ENCODE measurements at regions not wholly inside any gene's neighbourhood (a gene's known extent, or its start where the extent isn't known, plus 50 kb on each side); places are given as distances from the start of the nearest gene placed in this dataset.

DNA sequence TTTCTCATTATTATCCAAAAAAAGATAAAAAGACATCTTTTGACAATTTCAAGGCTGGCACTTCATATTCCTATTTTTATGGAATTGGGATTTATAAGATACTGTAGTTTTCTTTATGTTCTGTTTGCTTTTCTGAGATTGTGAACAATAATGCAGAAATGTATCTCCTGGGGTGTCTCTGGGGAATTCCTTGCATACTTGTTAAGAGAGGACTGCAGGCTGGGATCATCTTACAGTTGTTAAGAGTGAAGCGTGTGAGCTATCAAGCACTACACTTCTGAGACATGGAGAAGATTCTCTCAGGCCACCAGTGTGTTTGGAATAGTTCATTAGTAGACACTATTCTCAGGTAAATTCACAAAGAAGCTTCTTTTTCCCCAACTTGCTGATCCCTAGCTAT is 963.3 kb upstream of the GJE1 start:
- no peak for DNase-seq (ENCODE audit: low read depth, low spot score)

DNA sequence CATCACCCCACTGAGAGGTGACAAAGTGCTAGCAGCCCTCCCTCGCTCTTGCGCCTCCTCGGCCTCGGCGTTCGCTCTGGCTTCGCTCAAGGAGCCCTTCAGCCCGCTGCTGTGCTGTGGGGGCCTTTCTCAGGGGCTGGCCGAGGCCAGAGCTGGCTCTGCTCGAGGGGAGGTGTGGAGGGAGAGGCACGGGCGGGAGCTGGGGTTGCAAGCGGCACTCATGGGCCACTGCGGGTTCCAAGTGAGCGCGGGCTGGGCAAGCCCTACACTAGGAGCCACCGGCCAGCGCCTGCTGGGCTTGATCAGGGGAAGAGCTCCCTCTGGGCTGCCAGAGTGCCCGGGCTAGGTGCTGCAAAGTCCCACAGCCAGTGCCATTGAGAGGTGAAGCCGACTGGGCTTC is 964.8 kb upstream of the GJE1 start:
- no peak for DNase-seq (ENCODE audit: low read depth, low spot score)

DNA sequence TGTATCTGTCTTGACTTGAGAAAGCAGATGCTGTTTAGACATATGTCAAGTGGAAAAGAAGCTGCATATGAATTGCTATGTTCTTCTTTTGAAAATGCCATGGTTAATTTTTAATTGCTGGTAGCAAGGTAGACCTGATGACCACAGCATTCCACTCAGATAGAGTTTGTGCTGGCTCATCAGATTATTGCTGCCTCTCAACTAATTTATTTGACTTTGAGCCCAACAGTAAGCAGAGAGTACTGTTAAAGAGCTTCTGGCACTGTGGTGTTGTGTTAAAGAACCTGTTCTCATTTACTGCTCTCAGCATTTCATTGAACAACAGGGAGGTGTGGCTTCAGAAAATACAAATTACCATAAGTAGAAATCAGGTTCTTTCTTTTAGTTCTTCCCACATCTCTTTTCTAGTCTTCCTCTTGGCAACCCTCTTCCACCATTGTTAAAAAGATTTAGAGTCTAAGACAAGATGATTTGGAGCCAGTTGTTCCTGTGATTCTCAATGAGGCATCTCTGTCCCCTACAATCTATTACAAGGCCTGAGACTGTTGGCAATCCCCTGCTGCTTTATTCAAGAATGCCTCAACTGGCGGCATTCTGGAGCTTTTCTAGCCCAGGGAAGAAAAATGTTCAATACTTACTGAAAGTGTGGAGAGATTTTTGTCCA is 967.6 kb upstream of the GJE1 start:
- DNase-seq (ENCODE audit: low read depth, low spot score): no peak

DNA sequence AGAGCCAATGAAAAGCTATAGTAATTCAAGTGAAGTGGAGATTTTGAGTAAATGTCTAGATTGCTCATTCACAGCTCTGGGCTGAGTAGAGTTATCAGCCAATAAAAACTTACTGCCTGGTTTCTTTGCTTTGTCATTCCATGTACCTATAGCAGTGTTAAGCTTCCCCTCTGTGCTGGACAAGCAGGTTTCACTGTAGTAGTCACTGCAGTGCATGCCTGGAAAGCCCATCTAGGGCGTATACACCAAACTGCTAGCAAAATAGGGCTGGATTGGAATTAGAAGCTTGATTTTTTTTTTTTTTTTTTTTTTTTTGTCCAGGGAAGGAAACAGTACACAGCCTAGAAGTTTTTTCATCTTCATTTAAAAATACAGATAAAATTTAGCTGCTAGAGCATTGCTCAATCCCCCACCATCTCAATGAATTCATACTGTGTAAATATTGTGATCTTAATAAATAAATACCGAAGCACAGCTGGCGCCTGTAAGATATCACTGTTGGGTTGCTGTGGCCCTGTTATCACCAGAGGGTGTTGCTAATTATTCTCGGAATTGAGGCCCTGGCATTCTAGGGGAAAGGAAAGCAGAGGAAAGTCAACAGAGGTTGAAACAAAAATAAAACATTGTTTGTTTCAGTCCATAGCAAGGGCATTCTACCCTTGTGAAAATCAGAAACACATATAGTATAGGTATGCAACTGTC is 968.5 kb upstream of the GJE1 start:
- no peak for DNase-seq (ENCODE audit: low read depth, low spot score)

DNA sequence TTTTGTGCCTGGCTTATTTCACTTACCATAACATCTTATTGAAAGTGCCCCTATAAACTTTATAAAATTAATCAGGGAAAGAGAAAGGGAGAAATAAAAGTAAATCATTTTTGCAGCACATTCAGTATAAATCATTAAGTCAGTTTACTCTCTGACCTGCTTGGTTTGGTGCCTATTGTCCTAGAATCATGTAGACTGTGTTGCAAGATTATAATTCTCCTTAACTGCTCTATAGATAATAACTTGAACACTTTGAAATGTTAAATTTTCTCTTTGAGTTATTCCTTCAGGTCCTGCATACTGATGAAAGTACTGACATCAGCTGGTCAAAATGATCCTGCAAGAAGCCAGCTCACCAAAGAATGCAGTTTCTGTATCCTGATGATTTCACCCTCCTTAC is 969.6 kb upstream of the GJE1 start:
- DNase-seq (ENCODE audit: low read depth, low spot score): no peak

DNA sequence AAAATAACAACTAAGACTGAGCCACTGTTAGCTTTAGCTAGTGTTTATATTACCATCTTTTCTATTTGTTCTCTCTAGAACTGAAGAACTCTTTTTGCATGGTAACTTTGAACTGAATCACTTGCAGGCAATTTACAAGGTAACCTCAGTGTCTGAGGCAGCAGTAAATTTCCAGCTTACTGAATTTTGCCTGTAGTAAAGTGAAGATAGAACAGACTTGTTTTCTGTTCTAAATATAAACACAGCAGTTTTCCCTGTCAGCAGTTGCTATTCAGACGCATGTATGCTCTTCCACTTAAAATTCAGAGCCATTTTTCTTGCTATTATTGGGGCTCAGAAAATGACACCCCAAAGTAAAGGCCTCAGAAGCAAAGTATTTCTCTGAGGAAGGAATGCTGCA is 974.0 kb upstream of the GJE1 start:
- DNase-seq (ENCODE audit: low read depth, low spot score): no peak

DNA sequence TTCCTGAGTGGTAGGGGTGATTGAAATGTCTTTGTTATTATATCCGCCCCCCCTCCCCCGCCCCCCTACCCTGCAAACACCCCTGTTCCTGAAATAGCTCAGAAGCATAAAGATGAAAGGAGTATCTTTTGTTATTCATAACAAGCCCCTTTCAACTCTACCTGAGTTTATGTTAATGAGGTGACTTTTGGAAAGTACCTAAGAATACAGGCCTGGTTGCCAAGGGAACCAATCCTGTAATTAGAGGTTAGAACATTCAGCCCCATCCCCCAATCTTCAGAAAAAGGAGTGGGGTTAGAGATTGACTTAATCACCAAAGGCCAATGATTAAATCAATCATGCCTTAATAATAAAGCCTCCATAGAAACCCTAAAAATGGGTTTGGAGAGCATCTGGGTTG is 979.2 kb upstream of the GJE1 start:
- DNase-seq (ENCODE audit: low read depth, low spot score): no peak

DNA sequence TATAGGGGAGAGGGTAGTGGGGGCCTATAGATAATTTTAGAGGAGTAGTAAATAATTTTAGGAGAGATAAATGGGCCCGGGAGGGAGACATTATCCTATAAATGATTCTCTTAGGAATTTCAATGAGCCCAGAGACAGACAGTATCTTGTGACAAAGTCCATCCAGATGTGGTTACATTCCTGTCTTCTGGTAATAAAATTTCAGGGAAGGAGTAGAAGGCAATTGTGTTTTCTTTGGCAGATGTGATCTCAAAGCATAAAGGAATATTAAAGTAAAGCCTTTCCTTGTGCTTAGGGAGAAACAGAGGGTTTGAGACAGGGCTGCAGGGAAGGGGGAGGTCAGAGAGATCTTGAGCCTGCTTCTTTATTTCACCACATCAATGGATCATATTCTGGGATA is 979.8 kb upstream of the GJE1 start:
- no peak for DNase-seq (ENCODE audit: low read depth, low spot score)

DNA sequence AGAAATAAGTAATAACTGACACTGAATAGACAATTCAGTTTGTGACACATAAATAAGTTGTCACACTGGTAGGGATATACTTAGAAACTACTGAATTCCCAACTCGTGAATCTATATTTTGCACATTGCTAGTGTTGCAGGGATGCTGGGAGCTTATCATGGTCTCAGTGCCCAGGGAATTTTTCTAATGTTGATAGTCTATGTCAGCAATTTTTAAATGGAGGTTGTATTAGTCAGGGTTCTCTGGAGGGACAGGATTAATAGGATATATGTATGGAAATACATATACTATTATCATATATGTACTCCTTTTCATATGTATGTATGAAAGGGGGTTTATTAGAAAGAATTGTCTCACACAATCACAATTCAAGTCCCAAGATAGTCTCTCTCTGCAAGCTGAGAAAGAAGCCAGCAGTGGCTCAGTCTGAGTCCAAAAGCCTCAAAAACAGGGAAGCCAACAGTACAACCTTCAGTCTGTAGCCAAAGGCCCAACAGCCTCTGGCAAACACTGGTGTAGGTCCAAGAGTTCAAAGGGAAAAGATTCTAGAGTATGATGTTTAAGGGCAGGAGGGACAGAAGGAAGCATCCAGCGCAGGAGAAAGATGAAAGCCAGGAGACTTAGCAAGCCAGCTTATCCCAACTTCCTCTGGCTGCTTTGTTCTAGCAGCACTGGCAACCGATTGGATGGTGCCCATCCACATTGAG is 980.9 kb upstream of the GJE1 start:
- no peak for DNase-seq (ENCODE audit: low read depth, low spot score)

DNA sequence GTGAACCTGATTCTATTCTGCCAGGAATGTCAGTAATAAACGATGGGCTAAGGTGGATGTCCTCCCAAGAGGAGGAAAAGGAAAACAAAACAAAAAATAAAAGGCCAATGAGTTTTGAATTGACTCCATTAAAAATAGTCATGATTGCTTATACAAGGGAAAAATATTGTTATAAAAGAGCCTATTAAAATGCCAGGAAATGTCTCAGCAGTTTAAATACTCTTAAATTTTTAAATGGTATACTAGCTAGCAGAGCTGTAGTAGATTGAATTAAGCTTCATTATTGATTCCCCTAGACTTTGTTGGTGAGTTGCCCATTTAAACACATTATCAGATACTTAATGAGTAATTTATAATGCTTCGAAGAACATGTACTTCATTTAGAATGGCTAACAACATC is 990.9 kb upstream of the GJE1 start:
- no peak for DNase-seq (ENCODE audit: low read depth, low spot score)

DNA sequence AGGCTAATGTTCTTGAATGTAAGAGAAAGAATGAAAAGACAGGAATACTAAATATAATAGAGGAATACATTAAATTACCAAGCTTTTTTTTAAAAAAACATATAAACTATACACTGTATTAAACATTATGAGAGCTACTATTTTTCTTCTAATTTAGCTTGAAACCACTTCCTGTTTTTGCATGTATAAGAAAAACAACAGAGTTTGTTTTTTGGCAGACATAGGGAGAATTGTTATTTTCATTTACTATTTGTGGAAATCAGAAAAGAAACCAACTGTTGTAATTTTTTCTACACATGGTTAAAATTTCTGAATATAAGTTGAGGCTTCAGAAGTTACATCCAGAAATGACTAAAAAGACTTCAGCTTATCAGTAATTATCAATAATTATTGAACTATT is 991.8 kb upstream of the GJE1 start:
- DNase-seq (ENCODE audit: low read depth, low spot score): no peak

DNA sequence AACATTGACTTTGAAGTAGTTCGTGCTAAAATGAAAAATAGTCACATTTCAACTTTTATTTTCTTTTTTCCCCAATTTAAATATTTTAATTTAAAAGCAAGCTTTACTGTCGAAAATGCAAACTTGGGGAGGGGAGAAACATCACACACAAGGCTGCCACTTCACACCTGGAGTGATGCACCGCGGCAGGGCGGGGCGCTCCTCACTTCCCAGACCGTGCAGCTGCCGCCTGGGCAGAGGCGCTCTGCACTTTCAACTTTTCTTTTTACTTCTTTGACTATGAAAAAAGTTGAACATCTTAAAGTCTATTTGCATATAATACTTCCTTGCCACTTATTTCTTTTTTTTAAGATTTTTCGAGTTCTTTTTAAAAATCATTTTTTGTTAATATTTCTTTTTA is 993.3 kb upstream of the GJE1 start:
- DNase-seq (ENCODE audit: low read depth, low spot score): no peak

DNA sequence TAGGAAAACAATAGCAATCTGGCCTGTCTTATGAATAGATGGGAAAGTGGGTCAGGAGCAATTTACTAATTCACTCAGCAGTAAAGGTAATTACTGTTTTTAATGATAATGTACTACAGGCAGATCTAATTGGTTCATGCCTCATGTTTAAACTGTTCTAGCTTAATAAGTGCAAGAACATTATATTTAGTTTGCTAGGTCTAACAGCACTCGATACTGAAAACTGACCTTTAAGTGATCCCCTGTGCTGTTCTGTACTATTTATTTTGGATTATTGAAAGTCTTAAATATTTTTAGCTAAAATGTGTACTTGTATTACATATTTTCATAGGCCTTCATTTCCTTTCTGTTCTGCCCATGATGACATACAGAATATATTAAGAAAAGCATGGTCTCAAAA is 998.0 kb upstream of the GJE1 start:
- no peak for DNase-seq (ENCODE audit: low read depth, low spot score)

DNA sequence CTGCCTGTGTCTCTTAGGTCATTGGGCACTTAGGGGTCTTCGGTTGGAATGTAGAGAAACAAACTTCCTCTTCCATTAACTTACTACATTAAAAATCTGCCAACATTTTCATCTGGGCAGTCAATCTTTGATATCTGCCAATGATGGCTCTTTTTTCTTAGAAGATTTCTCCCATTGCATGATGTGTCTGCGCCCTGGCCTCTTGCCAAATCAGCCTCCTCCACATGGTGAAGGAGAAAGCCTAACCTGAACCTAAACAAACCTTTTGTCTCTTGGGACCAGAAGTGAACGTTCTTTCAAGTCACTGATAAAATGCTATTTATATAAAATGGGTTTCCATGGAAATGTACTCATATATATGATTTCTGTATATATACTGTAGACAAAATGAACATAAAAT is 998.9 kb upstream of the GJE1 start:
- no peak for DNase-seq (ENCODE audit: low read depth, low spot score)

DNA sequence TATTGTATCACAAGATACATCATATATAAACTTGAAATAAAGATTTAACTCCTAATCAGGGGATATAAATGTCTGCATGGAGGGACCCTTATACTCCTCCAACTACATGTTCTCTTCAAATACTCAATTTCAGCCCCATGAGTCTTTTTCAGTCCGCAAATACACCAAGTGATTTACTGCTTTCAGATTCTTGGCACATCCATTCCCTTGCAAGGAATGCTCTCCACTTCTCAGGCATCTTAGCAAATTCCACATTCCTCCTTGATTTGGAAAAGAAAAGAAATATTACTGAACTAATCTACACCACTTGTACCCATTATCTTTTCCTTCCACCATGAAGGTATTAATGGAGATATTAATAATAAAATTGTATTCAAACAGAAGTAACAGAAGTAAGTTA is 999.4 kb upstream of the GJE1 start:
- DNase-seq (ENCODE audit: low read depth, low spot score): no peak

DNA sequence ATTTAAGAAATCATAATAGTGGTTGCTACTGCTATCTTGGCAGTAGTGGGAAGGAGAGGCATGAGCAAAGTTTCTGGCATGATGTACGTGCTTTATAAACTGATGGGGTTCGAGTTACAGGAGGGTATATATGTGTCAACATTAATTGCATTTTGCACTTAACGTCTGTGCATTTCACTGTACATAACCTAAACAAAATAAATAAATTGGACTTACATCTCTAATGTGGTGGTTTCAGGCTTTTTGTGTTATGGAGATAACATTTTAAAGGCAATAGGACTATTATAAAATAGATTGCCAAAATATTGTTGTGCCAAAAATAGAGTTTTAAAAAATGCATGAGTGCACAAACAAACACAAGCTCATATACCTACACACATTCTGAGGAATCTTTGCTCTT is 1001.1 kb upstream of the GJE1 start:
- DNase-seq (ENCODE audit: low read depth, low spot score): no peak

DNA sequence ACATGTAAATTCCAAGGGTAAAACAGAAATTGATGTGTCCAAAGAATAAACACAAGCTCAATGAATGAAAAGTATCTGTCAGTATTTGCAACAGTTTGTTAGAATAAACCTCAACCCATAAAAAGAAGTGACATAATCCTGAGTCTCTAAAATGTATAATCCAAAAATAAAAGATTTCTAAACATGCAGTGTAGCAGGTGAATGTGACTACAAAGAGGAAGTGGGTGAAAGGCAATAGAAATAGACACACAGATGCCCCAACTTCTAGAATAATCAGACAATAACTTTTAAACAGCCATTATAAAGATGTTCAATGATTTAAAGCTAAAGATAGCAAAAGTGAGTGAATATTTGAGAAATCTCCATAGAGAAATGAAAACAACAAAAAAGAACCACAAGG is 1009.2 kb upstream of the GJE1 start:
- no peak for DNase-seq (ENCODE audit: low read depth, low spot score)

DNA sequence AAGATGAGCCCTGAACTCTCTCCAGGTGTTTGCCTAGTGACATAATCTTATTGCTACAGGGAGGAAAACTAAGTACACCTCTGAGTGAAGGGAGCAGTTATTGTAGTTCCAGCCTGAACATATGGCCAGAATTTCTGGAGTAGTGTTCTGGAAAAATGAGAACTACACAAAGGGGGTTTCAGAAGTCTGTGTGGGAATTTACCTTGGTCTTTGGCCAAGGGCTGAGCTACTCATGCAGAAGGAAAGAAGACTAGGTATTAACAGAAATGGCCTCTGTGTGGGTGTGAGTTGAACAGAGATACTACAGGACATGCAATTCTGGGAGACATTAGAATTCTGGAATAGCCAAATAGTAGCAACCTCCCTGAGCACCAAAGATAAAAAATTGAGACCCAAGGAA is 1009.7 kb upstream of the GJE1 start:
- no peak for DNase-seq (ENCODE audit: low read depth, low spot score)

DNA sequence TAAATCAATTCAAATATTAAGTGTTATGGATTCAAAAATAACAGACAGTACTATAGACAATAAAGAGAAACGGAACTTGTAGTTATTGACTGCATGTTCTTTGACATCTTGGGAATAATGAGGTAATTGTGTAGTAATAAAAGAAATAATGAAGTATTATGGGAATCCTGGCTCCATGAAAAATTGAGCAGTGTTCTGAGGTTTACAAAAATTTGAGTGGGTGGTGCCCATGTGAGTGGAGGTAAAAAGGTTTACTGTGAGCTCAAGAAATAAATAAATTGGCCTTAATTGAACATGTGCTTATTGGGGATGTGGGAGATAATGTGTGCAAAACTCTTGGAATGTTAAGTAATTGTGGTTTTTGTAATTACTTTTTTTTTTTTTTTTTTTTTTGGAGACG is 1013.7 kb upstream of the GJE1 start:
- no peak for DNase-seq (ENCODE audit: low read depth, low spot score)

DNA sequence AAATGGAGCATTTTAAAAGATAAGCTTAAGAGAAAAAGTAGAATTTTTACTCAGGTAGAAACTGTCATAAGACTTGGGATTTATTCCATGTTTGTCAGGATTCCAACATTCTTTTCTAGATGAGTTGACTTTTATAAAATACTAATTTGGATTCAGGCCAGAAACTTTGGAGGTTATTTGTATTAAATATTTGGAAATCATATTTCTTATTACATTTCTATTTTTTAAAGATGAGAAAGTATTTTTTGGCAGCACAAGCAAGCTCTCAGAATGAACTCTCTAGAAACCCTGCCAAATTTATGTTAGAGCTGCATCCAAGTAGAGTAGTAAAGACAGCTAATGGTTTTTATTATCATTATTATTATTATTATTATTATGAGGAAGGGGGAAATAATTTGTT is 1014.9 kb upstream of the GJE1 start:
- DNase-seq (ENCODE audit: low read depth, low spot score): no peak

DNA sequence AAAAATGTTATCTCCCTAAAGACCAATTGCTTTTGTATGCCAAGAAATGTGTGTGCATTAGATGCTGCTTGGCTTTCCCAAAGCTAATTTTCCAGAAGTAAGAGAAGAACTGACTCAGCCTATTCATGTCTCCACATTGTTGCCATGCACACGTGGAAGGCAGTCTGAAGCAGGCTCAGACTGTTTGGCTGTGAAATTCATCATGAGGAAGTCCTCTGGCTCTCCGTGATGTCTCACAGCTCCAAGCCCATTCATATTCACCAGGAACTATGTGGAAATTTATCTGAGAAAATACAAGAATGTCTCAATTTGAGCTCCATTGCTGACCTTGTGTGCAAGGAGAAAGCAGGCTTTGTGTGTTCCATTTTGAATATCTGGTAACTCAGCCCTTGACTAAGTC is 1022.2 kb upstream of the GJE1 start:
- DNase-seq (ENCODE audit: low read depth, low spot score): no peak

DNA sequence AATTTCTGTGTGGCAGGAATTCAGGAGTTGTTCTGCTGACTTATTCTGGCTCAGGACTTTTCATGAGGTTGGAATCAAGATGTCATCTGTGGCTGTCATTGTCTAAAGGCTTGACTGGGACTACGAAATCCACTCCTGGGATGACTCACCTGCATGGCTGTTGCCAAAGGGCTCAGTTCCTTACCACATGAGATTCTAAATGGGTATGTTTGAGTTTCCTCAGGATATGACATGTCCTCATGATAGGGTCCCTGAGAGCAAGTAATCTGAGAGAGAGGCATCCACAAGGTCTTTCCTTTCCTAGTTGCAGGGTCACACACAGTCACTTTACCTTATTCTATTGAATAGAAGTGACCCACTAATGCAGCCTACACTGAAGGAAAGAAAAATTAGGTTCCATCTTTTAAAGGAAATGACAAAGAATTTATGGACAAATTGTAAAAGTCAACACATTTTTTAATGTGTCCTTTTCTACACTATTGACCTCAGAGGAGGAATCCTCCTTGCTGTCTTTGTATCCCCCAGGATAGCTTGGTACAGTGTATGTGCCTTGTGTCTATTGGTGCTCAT is 1025.0 kb upstream of the GJE1 start:
- DNase-seq (ENCODE audit: low read depth, low spot score): peak; percentile 24

DNA sequence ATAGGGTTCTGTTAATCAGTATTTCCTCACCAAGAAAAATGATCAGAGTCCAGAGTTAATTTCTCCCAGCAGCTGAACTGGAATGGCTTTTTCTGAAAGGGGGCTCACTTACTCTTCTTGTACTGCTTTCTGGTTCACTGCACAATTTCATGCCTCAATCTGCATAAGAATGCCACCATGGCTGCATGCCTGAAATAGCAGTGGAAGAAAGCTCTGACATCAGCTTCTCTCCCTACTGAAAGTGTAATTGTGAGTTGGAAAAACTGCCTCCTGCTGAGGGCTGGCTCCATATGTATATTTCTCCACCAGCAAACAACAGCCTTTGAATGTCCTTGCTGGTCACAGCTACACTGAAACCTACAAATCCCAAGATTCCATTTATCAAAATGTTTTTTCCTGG is 1027.2 kb upstream of the GJE1 start:
- DNase-seq (ENCODE audit: low read depth, low spot score): no peak

Measured in pulmonary artery endothelial cell (primary cell).